OCI-LY3 (cell line): ENCODE measurements at regions not wholly inside any gene's neighbourhood (a gene's known extent, or its start where the extent isn't known, plus 50 kb on each side); places are given as distances from the start of the nearest gene placed in this dataset.

Source experiments
- H2AFZ ChIP-seq: fragments of 200-600, 300-600 bp; shearing (Covaris generic); 2 replicates; pipeline ENCODE4 v1.6.0; 2014; ENCODE audit warnings: antibody characterized with exemption, low read depth, low read length
- H3K27ac ChIP-seq: fragments of 200-600, 300-600 bp; sonication (generic); 2 replicates; pipeline ENCODE4 v1.5.1; 2014; ENCODE audit warnings: mild to moderate bottlenecking, low read length, moderate library complexity, mixed read lengths
- H3K27me3 ChIP-seq: fragments of 200-600, 300-600 bp; sonication (generic); 2 replicates; pipeline ENCODE4 v1.6.1; 2014; ENCODE audit warnings: low read depth, low read length, mixed read lengths
- H3K36me3 ChIP-seq: fragments of 200-600, 300-600 bp; sonication (generic); replicated peaks from 2 replicates; pipeline ENCODE3; 2014; ENCODE audit warnings: low read depth, low read length, mixed read lengths
- H3K4me1 ChIP-seq: fragments of 300-600, 200-600 bp; sonication (generic); 2 replicates; pipeline ENCODE4 v1.6.1; 2014; ENCODE audit warnings: low read length, mixed read lengths
- H3K4me2 ChIP-seq: fragments of 200-600, 300-600 bp; sonication (generic); 2 replicates; pipeline ENCODE4 v1.6.1; 2014; ENCODE audit warnings: low read length, mixed read lengths
- H3K4me3 ChIP-seq: fragments of 300-600, 200-600 bp; sonication (generic); 2 replicates; pipeline ENCODE4 v1.5.1; 2014; ENCODE audit warnings: antibody characterized with exemption, mild to moderate bottlenecking, low read length, moderate library complexity
- H3K79me2 ChIP-seq: fragments of 300-600, 200-600 bp; shearing (Covaris generic); 2 replicates; pipeline ENCODE4 v1.6.1; 2014; ENCODE audit warnings: mild to moderate bottlenecking, low read length, mixed read lengths
- H3K9ac ChIP-seq: fragments of 300-600, 200-600 bp; shearing (Covaris generic); 2 replicates; pipeline ENCODE4 v1.6.0; 2014; ENCODE audit warnings: mild to moderate bottlenecking, low read length, moderate library complexity
- H3K9me3 ChIP-seq: fragments of 200-600, 300-600 bp; shearing (Covaris generic); 2 replicates; pipeline ENCODE4 v1.6.1; 2014; ENCODE audit warnings: low read length, mixed read lengths; ENCODE audit not compliant: insufficient read depth
- H4K20me1 ChIP-seq: fragments of 200-600, 300-600 bp; sonication (generic); 2 replicates; pipeline ENCODE4 v1.6.1; 2016; ENCODE audit warnings: low read length, mixed read lengths; ENCODE audit not compliant: insufficient read depth
- CTCF ChIP-seq: fragments of 200-600, 300-600 bp; sonication (generic); IDR thresholded peaks from 2 replicates; pipeline ENCODE4 v1.5.1; 2014; ENCODE audit warnings: antibody characterized with exemption, low read length, low read depth
- EZH2phosphoT487 ChIP-seq: fragments of 200-600 bp; shearing (Covaris generic); IDR thresholded peaks from 2 replicates; pipeline ENCODE4 v1.6.1; 2018; ENCODE audit warnings: antibody characterized with exemption, mixed run types, low read depth

GRCh38 chr6:44668976-44669934, 281.7 kb downstream of the CDC5L start:
- H3K27me3 ChIP-seq, result peaks cover 9% of the 10 kb centered on the region; the same call in 1 of the 2 replicates
- H3K9ac ChIP-seq, result no peak overlapping the region
- no peaks in the 10 kb centered on the region for H4K20me1 ChIP-seq
- no peak overlapping the region for H2AFZ ChIP-seq
- H3K27ac ChIP-seq, result no peak overlapping the region
- no peaks in the 10 kb centered on the region for H3K79me2 ChIP-seq
- TF ChIP-seq CTCF (no peak), EZH2phosphoT487 (no peak)
- no peak overlapping the region for H3K4me3 ChIP-seq
- no peaks in the 10 kb centered on the region for H3K36me3 ChIP-seq
- no peaks in the 10 kb centered on the region for H3K9me3 ChIP-seq
- peaks cover 13% of the 10 kb centered on the region for H3K4me1 ChIP-seq
- H3K4me2 ChIP-seq, result no peak overlapping the region

GRCh38 chr6:44670146-44670545, 282.6 kb downstream of the CDC5L start:
- no peaks in the 10 kb centered on the region for H3K9me3 ChIP-seq
- peaks cover 13% of the 10 kb centered on the region for H3K4me1 ChIP-seq

GRCh38 chr6:44671333-44671732, 283.8 kb downstream of the CDC5L start:
- Histone ChIP-seq H2AFZ (no peak overlapping the region), H3K27ac (no peak overlapping the region), H3K9ac (no peak overlapping the region), H4K20me1 (no peaks in the 10 kb centered on the region), H3K9me3 (no peaks in the 10 kb centered on the region), H3K4me2 (peak overlapping the region; percentile 22; the same call in 1 of the 2 replicates), H3K4me3 (no peak overlapping the region), H3K27me3 (peaks cover 13% of the 10 kb centered on the region; the same call in 1 of the 2 replicates), H3K4me1 (peaks cover 13% of the 10 kb centered on the region), H3K79me2 (no peaks in the 10 kb centered on the region), H3K36me3 (no peaks in the 10 kb centered on the region)
- TF ChIP-seq CTCF (no peak), EZH2phosphoT487 (no peak)

More at GRCh38 chr6:44670146-44670545, 282.6 kb downstream of the CDC5L start:
- H3K27ac ChIP-seq, result no peak overlapping the region
- no peak overlapping the region for H3K4me2 ChIP-seq
- H2AFZ ChIP-seq, result no peak overlapping the region
- no peaks in the 10 kb centered on the region for H3K79me2 ChIP-seq
- no peak overlapping the region for H3K9ac ChIP-seq
- peaks cover 13% of the 10 kb centered on the region; the same call in 1 of the 2 replicates for H3K27me3 ChIP-seq
- H3K4me3 ChIP-seq, result no peak overlapping the region
- no peaks in the 10 kb centered on the region for H4K20me1 ChIP-seq
- no peaks in the 10 kb centered on the region for H3K36me3 ChIP-seq
- TF ChIP-seq EZH2phosphoT487, result no peak
- TF ChIP-seq CTCF, result no peak

- Histone ChIP-seq H3K27ac (no peak overlapping the region), H3K27me3 (peaks cover 13% of the 10 kb centered on the region; the same call in 1 of the 2 replicates), H3K9ac (no peak overlapping the region), H3K4me3 (no peak overlapping the region), H3K4me1 (peaks cover 13% of the 10 kb centered on the region), H3K36me3 (no peaks in the 10 kb centered on the region), H4K20me1 (no peaks in the 10 kb centered on the region), H2AFZ (no peak overlapping the region), H3K79me2 (no peaks in the 10 kb centered on the region), H3K9me3 (no peaks in the 10 kb centered on the region), H3K4me2 (no peak overlapping the region)
- TF ChIP-seq CTCF (no peak), EZH2phosphoT487 (no peak)
Observed at GRCh38 chr6:44672086-44672485, 284.6 kb downstream of the CDC5L start.
